ENCODE measurements at regions not wholly inside any gene's neighbourhood (a gene's known extent, or its start where the extent isn't known, plus 50 kb on each side); places are given as distances from the start of the nearest gene placed in this dataset.
A peak's percentile ranks its signal among the peaks of the same experiment; 100 is the strongest.
"Not testable (repeated sequence)": the region's sequence is repeated elsewhere in the genome, so short reads cannot be mapped to it uniquely, and the experiment has no call there.

DNA sequence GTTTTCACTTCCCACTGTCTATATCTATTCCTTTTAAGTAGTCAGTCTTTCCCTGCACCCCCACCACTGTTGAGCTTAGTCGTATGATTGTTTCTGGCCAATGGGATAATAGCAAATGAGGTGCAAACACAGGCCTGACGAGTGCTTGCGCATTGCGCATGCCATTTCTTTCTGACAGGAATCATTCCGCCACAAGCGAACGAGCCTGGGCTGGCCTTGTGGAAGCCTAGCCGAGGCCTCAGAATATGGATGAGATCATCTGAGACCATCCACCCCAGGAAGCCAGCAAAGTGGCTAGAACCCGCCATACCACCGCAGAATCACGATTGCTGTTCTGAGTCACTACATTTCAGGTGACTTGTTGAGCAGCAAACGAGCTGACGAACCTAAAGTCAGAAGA, 52.2 kb upstream of the PRL start:
- no peak for DNase-seq

DNA sequence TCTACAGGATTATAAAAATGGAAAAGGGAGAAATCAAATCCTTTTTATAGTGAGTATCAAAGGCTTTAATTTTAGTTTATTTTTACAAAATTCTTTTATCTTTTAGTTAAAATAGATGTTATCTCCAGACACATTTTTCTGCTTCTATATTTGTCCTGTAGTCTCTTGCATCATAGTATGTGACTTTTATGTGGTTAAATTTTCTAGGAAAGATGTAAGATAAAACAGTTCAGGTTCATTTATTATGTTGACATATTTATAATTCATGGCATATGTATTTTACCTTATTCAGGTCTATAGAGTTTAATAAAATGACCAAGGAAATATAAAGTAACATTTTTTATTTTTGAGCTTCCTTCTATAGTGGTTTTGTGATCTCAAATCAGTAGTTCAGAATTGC, 52.7 kb upstream of the PRL start:
- DNase-seq = no peak

DNA sequence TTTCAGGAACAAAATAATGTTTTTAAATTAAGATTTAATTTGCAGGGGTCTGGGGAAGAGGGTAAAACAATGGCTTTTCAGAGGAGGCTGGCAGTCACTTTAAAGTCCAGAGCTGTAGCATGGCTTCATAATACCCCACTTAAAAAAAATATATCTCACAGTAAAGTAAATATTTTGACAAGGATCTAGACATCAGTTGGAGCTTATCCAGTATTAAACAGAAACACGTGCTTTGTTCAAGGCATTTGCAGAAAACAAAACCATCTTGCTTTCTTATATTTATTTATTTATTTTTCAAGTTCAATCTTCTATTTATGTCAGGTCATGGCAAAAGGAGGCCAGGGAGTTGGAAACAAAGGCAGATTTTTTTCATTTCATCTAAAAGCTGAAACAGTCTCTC, 53.3 kb upstream of the PRL start:
- DNase-seq = peak; percentile 18

DNA sequence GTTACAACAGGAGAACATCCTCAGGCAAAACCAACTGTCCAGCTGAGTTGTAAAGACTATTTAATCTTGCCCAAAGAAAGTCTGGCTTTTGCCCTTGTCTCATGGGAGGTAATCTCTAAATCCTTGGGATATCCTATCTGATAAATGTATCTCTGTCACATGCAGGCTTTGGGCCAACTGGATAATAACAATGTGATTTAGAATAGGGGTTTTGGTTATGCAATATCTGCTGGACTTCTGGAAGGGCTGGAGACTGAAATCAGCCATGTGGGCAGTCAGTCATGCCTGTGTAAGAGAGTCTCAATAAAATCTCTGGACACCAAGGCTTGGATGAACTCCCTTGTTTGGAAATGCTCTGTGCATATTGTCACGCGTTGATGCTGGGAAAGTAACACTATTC, 56.3 kb upstream of the PRL start:
- DNase-seq = peak; percentile 13

DNA sequence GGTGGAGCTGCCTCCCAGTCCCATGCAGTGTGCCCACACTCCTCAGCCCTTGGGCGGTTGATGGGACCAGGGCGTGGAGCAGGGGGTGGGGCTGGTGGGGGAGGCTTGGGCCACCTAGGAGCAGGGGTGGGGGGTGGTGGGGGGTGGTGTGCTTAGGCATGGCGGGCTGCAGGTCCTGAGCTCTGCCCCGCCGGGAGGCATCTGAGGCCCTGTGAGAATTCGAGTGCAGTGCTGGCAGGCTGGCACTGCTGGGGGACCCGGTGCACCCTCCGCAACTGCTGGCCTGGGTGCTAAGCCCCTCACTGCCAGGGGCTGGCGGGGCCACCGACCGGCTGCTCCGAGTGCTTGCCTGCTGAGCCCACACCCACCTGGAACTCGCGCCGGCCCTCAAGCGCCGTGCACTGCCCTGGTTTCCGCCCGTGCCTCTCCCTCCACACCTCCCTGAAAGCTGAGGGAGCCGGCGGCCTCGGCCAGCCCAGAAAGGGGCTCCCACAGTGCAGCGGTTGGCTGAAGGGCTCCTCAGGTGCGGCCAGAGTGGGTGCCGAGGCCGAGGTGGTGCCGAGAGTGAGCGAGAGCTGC, 59.6 kb upstream of the PRL start:
- DNase-seq = no peak

GRCh38 chr6:22357724-22358189, 60.9 kb upstream of the PRL start:
- DNase-seq = no peak

DNA sequence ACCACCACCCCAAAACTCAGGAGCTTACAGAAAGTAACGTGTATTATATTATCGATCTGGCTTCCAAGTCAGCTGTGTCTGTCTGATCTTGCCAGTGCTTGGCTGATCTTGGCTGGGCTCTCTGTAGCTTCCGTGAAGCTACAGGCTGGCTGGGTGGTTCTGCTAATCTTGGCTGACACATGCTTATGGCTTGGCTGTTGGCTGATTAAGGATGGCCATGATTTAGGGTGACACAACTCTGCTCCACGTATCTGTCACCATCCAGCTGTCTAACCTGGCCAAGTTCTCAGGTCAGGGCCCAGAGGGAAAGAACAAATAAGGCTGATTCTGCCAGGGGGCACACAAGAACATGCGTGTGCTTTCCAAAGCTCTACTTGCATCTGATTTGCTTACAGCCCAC, 64.7 kb upstream of the PRL start:
- no peak for DNase-seq

DNA sequence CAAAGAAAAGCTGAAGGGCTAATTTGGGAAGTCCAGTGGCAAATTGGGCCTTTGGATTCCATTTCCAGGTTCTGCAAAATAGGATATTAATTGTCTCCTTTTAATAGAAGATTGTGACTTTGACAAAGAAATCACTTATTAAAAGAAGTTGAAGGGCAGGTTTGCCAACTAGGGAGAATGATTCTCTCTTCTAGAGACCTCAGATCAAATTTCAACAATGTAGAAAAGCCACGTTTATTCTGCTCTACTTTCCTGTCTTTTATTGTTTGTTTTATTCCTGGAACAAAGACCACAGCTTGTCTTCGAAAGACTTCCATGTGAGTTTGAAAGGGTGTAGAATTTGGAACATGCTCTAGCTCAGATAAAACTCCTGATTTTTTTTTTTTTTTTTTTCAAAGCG, 65.5 kb upstream of the PRL start:
- DNase-seq = peak; percentile 63

GRCh38 chr6:22363166-22363713, 66.4 kb upstream of the PRL start:
- DNase-seq = no peak

GRCh38 chr6:22363714-22364239, 66.9 kb upstream of the PRL start:
- peak; percentile 81 for DNase-seq

- no peak for DNase-seq
Observed at GRCh38 chr6:22364306-22364705, 67.5 kb upstream of the PRL start.

DNA sequence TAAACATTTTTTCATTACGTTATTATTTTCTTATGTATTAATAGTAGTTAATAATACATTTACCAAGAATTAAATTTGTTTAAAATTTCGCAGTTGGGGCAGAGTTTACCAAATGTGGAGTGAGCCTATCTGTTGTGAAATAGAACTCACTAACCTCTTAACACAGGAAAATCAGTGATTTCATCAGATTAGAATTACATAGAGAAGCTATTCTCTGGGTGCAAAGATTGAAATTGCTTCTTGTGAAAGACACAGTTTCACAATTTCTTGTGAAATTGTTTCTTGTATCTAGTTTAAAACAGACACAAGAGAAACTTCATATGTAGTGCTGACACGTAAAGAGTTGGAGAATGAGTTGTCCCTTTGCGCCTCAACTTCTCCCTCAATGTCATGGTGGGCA, 69.4 kb upstream of the PRL start:
- no peak for DNase-seq

GRCh38 chr6:22367346-22367745, 70.5 kb upstream of the PRL start:
- peak; percentile 16 for DNase-seq

GRCh38 chr6:22368794-22369193, 72.0 kb upstream of the PRL start:
- DNase-seq = peak; percentile 9

- no peak for DNase-seq
Observed at GRCh38 chr6:22372922-22373321, 76.1 kb upstream of the PRL start.

- not testable (repeated sequence) for DNase-seq
Observed at GRCh38 chr6:22374950-22375349, 78.1 kb upstream of the PRL start.

DNA sequence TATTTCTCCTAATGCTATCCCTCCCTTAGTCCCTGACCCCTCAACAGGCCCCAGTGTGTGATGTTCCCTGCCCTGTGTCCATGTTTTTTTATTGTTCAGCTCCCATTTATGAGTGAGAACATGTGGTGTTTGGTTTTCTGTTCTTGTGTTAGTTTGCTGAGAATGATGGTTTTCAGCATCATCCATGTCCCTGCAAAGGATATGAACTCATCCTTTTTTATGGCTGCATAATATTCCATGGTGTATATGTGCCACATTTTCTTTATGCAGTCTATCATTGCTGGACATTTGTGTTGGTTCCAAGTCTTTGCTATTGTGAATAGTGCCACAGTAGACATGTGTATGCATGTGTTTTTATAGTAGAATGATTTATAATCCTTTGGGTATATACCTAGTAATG, 79.5 kb upstream of the PRL start:
- DNase-seq = not testable (repeated sequence)

DNA sequence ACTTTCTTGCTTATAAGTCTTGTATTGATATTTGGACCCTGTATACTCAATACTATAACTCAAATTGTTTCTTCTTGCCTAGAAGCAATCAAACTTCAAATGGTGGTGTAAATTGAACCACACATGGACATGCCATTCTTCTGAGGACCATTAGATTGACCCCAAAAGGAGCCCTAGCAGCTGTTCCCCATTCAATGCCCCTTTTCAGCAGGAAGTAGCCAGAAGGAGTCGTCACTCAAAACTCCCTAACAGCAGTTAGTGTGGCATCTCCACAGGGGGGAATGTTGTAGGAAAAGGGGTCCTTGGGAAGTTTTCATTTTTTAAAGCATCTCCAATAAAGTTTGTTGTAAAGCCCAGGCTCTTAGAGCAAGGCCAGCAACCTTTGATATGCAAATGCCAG, 81.7 kb upstream of the PRL start:
- not testable (repeated sequence) for DNase-seq

DNA sequence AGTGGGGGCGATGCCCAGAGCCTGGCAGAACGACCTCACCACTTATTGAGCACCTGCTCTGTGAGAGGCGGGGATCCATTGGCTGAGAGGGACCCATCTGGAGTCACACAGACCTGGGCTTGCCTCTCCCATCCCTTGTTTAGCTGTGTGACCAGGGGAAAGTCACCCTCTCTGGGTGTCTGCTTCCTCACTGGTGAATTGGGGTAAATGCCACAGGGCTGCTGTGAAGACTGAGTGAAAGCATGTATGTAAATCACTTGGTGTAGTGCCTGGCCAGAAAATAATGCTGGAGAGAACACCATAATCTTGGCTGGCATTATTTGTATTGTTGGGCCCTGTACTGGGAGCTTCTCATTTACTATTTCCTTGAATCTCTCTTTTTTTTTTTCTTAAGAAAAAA, 83.4 kb upstream of the PRL start:
- DNase-seq = no peak

GRCh38 chr6:22381845-22382544, 85.2 kb upstream of the PRL start:
- DNase-seq = no peak

- no peak for DNase-seq
Observed at GRCh38 chr6:22383016-22383415, 86.2 kb upstream of the PRL start.

DNA sequence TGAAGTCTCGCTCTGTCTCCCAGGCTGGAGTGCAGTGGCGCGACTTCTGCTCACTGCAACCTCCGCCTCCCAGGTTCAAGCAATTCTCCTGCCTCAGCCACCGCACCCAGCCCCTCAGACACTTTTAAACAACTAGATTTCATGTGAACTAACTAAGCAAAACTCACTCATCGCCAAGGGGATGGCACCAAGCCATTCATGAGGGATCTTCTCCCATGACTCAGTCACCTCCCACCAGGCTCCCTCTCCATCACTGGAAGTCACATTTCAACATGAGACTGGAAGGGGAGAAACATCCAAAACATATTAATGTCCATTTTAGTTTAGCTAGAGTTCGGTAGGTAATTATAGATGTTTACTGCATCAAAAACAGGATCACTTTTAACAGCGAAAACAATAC, 95.9 kb upstream of the PRL start:
- DNase-seq = no peak

GRCh38 chr6:22394691-22395090, 97.9 kb upstream of the PRL start:
- no peak for DNase-seq

- DNase-seq = no peak
Observed at GRCh38 chr6:22399693-22400092, 102.9 kb upstream of the PRL start.
